Neural cell (in vitro differentiated cells): ENCODE measurements at regions not wholly inside any gene's neighbourhood (a gene's known extent, or its start where the extent isn't known, plus 50 kb on each side); places are given as distances from the start of the nearest gene placed in this dataset.

ENCODE experiments used
- CTCF ChIP-seq: fragments of 450-650 bp; IDR thresholded peaks from 2 replicates; pipeline ENCODE4 v1.5.1; 2014; ENCODE audit warnings: antibody characterized with exemption, mild to moderate bottlenecking, moderate library complexity; ENCODE audit not compliant: poor library complexity, severe bottlenecking
- EP300 ChIP-seq: fragments of 450-650 bp; conservative IDR thresholded peaks from 2 replicates; pipeline ENCODE4 v1.6.1; 2014; ENCODE audit warnings: antibody characterized with exemption, mild to moderate bottlenecking, moderate library complexity; ENCODE audit not compliant: poor library complexity, severe bottlenecking
- POLR2AphosphoS5 ChIP-seq: IDR thresholded peaks from 2 replicates; pipeline ENCODE4 v1.6.1; 2012
- RAD21 ChIP-seq: fragments of 450-650 bp; conservative IDR thresholded peaks from 2 replicates; pipeline ENCODE4 v1.6.1; 2014; ENCODE audit warnings: antibody characterized with exemption, mild to moderate bottlenecking, moderate library complexity
- REST ChIP-seq: IDR thresholded peaks from 2 replicates; pipeline ENCODE4 v1.6.1; 2012; ENCODE audit warnings: borderline replicate concordance

- TF ChIP-seq CTCF = no peak
- no peak for TF ChIP-seq EP300
- no peak for TF ChIP-seq POLR2AphosphoS5
- no peak for TF ChIP-seq RAD21
- TF ChIP-seq REST = no peak
Observed at GRCh38 chr2:153214337-153214736, 264.2 kb downstream of the RPRM start.
